Prostate gland (tissue), 2 donors: ENCODE measurements at regions not wholly inside any gene's neighbourhood (a gene's known extent, or its start where the extent isn't known, plus 50 kb on each side); places are given as distances from the start of the nearest gene placed in this dataset.

ENCODE experiments used
- POLR2A ChIP-seq: fragments of 450-650 bp; IDR thresholded peaks from one replicate; pipeline ENCODE4 v1.6.1; 2016; ENCODE audit warnings: antibody characterized with exemption, mild to moderate bottlenecking
- POLR2AphosphoS5 ChIP-seq: sonication (generic); formaldehyde crosslinking; IDR thresholded peaks from one replicate; pipeline ENCODE4 v1.6.1; 2017; ENCODE audit warnings: antibody characterized with exemption
- TF ChIP-seq, protein P1 (sequence below), 4 experiments: fragments of 200-600 bp in 2 of 4; fragments of 450-650 bp in 2 of 4; sonication (generic) in 2 of 4; IDR thresholded peaks; 1 replicate in 3 of 4; 2 replicates in 1 of 4; pipeline ENCODE4 v1.5.1; 2016 to 2019; ENCODE audit warnings: antibody characterized with exemption in 4 of 4, mild to moderate bottlenecking in 2 of 4, moderate library complexity in 2 of 4

DNA sequence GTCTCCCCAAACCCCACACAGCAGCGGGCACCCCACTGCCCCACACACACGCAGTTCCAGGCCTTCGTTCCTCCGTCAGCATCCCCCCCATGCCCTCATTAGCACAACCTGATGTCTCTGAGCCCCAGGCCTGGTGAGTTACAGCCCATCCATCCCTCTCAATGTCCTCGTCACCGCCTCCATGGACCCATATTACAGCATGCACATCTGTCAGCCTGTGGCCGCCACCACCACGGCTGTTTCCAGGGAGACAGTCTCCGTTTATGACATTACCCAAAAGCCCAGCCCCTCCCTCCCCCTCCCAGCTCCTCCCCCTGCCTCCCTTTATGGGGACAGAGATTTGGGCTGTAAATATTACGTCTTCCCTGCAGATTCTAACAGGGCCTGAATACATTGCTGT is 143.1 kb upstream of the LINGO1 start:
- TF ChIP-seq, protein P1, sequence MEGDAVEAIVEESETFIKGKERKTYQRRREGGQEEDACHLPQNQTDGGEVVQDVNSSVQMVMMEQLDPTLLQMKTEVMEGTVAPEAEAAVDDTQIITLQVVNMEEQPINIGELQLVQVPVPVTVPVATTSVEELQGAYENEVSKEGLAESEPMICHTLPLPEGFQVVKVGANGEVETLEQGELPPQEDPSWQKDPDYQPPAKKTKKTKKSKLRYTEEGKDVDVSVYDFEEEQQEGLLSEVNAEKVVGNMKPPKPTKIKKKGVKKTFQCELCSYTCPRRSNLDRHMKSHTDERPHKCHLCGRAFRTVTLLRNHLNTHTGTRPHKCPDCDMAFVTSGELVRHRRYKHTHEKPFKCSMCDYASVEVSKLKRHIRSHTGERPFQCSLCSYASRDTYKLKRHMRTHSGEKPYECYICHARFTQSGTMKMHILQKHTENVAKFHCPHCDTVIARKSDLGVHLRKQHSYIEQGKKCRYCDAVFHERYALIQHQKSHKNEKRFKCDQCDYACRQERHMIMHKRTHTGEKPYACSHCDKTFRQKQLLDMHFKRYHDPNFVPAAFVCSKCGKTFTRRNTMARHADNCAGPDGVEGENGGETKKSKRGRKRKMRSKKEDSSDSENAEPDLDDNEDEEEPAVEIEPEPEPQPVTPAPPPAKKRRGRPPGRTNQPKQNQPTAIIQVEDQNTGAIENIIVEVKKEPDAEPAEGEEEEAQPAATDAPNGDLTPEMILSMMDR (IDR thresholded peaks at IDR 0.05), result no peak
- no peak for TF ChIP-seq POLR2AphosphoS5
- TF ChIP-seq POLR2A, result no peak
